B cell (primary cell): ENCODE measurements at regions not wholly inside any gene's neighbourhood (a gene's known extent, or its start where the extent isn't known, plus 50 kb on each side); places are given as distances from the start of the nearest gene placed in this dataset.

Experiments used
- ATAC-seq: fragments of 200-7000 bp; cut with Tn5 transposase; one replicate; pipeline ENCODE4 v1.10.0; 2021; ENCODE audit warnings: low read depth, mild to moderate bottlenecking, moderate number of reproducible peaks, moderate library complexity
- CTCF ChIA-PET: fragments of 350-600 bp; sonication (Branson Sonifier 250); formaldehyde crosslinking; loops from one replicate; lab custom pipeline; 2021; ENCODE audit warnings: antibody characterized with exemption, inconsistent platforms; lab: Charles Lee
- POLR2A ChIA-PET: fragments of 350-600 bp; sonication (Branson Sonifier 250); formaldehyde crosslinking; loops from one replicate; lab custom pipeline; 2021; ENCODE audit warnings: antibody characterized with exemption; lab: Charles Lee
- DNase-seq: peaks from one replicate; pipeline ENCODE4 v3.0.0; 2013
- H2AFZ ChIP-seq: 2 replicates; pipeline ENCODE4 v1.6.1; 2012; ENCODE audit warnings: mild to moderate bottlenecking, low read depth, low read length; ENCODE audit not compliant: insufficient read depth, poor library complexity, severe bottlenecking
- H3K27ac ChIP-seq, 2 donors: 1 replicate in 1 of 2; 2 replicates in 1 of 2; pipeline ENCODE4 v1.5.1; 2012 to 2013; ENCODE audit warnings: low read length in 2 of 2, mild to moderate bottlenecking in 2 of 2, moderate library complexity in 1 of 2
- H3K27me3 ChIP-seq, 4 experiments: fragments of 200-600 bp in 1 of 4; sonication (generic) in 1 of 4; replicated peaks in 1 of 4; 1 replicate in 2 of 4; 2 replicates in 2 of 4; pipeline versions ENCODE4 v1.6.1 to v1.7.0; 2013 to 2016; ENCODE audit warnings: low read length in 3 of 4, mild to moderate bottlenecking in 2 of 4, mixed read lengths in 1 of 4, moderate library complexity in 1 of 4; ENCODE audit not compliant: insufficient read depth in 4 of 4, control insufficient read depth in 3 of 4; ENCODE audit errors: control extremely low read depth in 1 of 4
- H3K36me3 ChIP-seq, 2 experiments: replicated peaks in 1 of 2; 1 replicate in 1 of 2; 2 replicates in 1 of 2; pipeline versions ENCODE4 v1.6.1 to v1.7.1; 2013; ENCODE audit warnings: low read length in 1 of 2; ENCODE audit not compliant: insufficient read depth in 2 of 2, control insufficient read depth in 1 of 2; ENCODE audit errors: control extremely low read depth in 1 of 2, extremely low read depth in 1 of 2
- H3K4me1 ChIP-seq, 2 donors: fragments of 200-600 bp in 1 of 2; sonication (generic) in 1 of 2; 1 replicate in 1 of 2; 2 replicates in 1 of 2; pipeline versions ENCODE4 v1.5.1 to v1.6.1; 2013 to 2017; ENCODE audit warnings: low read length in 2 of 2; ENCODE audit not compliant: control insufficient read depth in 2 of 2, insufficient read depth in 2 of 2
- H3K4me2 ChIP-seq: replicated peaks from 2 replicates; pipeline ENCODE3; 2012; ENCODE audit warnings: mild to moderate bottlenecking, low read depth, low read length; ENCODE audit not compliant: poor library complexity, severe bottlenecking
- H3K4me3 ChIP-seq, 5 experiments: fragments of 200-600 bp in 1 of 5; sonication (generic) in 1 of 5; 1 replicate in 3 of 5; 2 replicates in 2 of 5; pipeline versions ENCODE4 v1.5.1 to v1.7.0; 2011 to 2016; ENCODE audit warnings: low read length in 4 of 5, mild to moderate bottlenecking in 4 of 5, low read depth in 2 of 5, control low read depth in 1 of 5, moderate library complexity in 1 of 5; ENCODE audit not compliant: insufficient read depth in 1 of 5; ENCODE audit errors: control extremely low read depth in 1 of 5, extremely low read depth in 1 of 5
- H3K79me2 ChIP-seq: fragments of 200-600 bp; sonication (generic); one replicate; pipeline ENCODE4 v1.6.0; 2016; ENCODE audit warnings: low read length; ENCODE audit not compliant: control insufficient read depth, insufficient read depth
- H3K9ac ChIP-seq: fragments of 200-600 bp; sonication (generic); 2 replicates; pipeline ENCODE4 v1.6.1; 2017; ENCODE audit warnings: mild to moderate bottlenecking, low read length, moderate library complexity
- H3K9me3 ChIP-seq, 3 donors: one replicate each; pipeline versions ENCODE4 v1.6.1 to v1.7.1; 2013; ENCODE audit warnings: low read length in 2 of 3; ENCODE audit not compliant: control insufficient read depth in 2 of 3, insufficient read depth in 1 of 3; ENCODE audit errors: control extremely low read depth in 1 of 3
- H4K20me1 ChIP-seq: 2 replicates; pipeline ENCODE4 v1.6.0; 2012; ENCODE audit warnings: mild to moderate bottlenecking, low read length; ENCODE audit not compliant: insufficient read depth, control insufficient read depth, poor library complexity, severe bottlenecking
- H3K27ac Mint-ChIP-seq: one replicate; pipeline ENCODE4 v1.8.0; 2021; ENCODE audit warnings: mixed read lengths
- H3K27me3 Mint-ChIP-seq: one replicate; pipeline ENCODE4 v1.8.0; 2021; ENCODE audit warnings: mixed read lengths
- H3K4me1 Mint-ChIP-seq: one replicate; pipeline ENCODE4 v1.8.0; 2021; ENCODE audit warnings: mixed read lengths
- H3K4me3 Mint-ChIP-seq: one replicate; pipeline ENCODE4 v1.8.0; 2021; ENCODE audit warnings: mixed read lengths
- H3K9me3 Mint-ChIP-seq: one replicate; pipeline ENCODE4 v1.8.0; 2022; ENCODE audit warnings: mixed read lengths; ENCODE audit not compliant: insufficient read depth
- CTCF ChIP-seq: fragments of 200-600 bp; IDR thresholded peaks from one replicate; pipeline ENCODE4 v1.8.0; 2022; ENCODE audit warnings: antibody characterized with exemption, mild to moderate bottlenecking
- EZH2 ChIP-seq: IDR thresholded peaks from 2 replicates; pipeline ENCODE4 v1.6.1; 2012; ENCODE audit warnings: borderline replicate concordance, low read depth, mild to moderate bottlenecking, moderate library complexity, low read length; ENCODE audit not compliant: insufficient read depth, poor library complexity, severe bottlenecking
- WGBS: methylation state at CpG from one replicate; pipeline ENCODE4 v1.1.5; 2013; ENCODE audit warnings: missing lambda C conversion rate; ENCODE audit not compliant: insufficient coverage; 5-methylcytosine and 5-hydroxymethylcytosine counted together
- intact Hi-C: fragments of 100-400 bp; cut with micrococcal nuclease; formaldehyde crosslinking; loops from one replicate; pipeline ENCODE4 v1.10.0; 2022

DNA sequence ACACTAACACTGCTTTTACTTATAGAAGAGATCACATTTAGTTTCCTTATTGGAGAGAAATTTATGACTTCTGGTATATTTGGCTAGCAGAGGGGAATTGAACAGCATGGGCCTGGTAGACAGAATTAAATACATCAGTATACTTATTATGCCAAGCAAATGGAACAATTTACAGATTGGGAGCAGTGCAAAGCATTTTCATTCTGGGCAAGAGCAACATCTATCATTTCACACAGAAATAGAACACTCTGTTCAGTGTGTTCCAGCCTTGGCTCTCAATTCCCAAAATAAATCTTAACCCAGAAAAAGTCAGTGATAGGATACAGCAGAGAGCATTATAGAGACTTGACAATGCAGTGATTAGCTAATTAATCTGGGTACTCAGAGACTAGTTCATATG, 604.0 kb upstream of the SLITRK6 start:
- no peak overlapping the region for H3K4me3 ChIP-seq
- no peaks in the 10 kb centered on the region for H4K20me1 ChIP-seq
- H3K9ac ChIP-seq, result no peak overlapping the region
- Mint-ChIP-seq H3K4me3 (no peak overlapping the region), H3K4me1 (no peaks in the 10 kb centered on the region), H3K9me3 (no peaks in the 10 kb centered on the region), H3K27ac (no peak overlapping the region), H3K27me3 (no peaks in the 10 kb centered on the region)
- CTCF ChIA-PET, result no interaction called here
- intact Hi-C loops, result no loop called here
- no peak overlapping the region for H3K27ac ChIP-seq
- no peaks in the 10 kb centered on the region for H3K27me3 ChIP-seq
- no peaks in the 10 kb centered on the region for H3K36me3 ChIP-seq
- H3K79me2 ChIP-seq, result no peaks in the 10 kb centered on the region
- ATAC-seq, result no peak
- POLR2A ChIA-PET, result interaction anchor here (0.7 kb wide), 1 partner anchor 239 kb away, joined by 5 read pairs; no protein-coding TSS in a partner anchor
- H3K4me2 ChIP-seq, result no peak overlapping the region
- TF ChIP-seq EZH2, result no peak
- TF ChIP-seq CTCF, result no peak
- DNase-seq, result no peak
- H3K9me3 ChIP-seq, result no peaks in the 10 kb centered on the region
- H2AFZ ChIP-seq, result no peak overlapping the region
- H3K4me1 ChIP-seq, result no peaks in the 10 kb centered on the region

- Mint-ChIP-seq H3K9me3 (no peaks in the 10 kb centered on the region), H3K4me1 (no peaks in the 10 kb centered on the region), H3K4me3 (no peak overlapping the region), H3K27ac (no peak overlapping the region), H3K27me3 (no peaks in the 10 kb centered on the region)
- Histone ChIP-seq H3K27me3 (no peaks in the 10 kb centered on the region), H4K20me1 (no peaks in the 10 kb centered on the region), H3K27ac (no peak overlapping the region), H3K4me1 (no peaks in the 10 kb centered on the region), H3K4me3 (no peak overlapping the region), H3K36me3 (no peaks in the 10 kb centered on the region), H2AFZ (no peak overlapping the region), H3K9ac (no peak overlapping the region), H3K79me2 (no peaks in the 10 kb centered on the region), H3K4me2 (no peak overlapping the region), H3K9me3 (peaks cover 0 to 10% (median 4%) of the 10 kb centered on the region in 3 donors)
- TF ChIP-seq CTCF (no peak), EZH2 (no peak)
- WGBS, result 74% methylated on average over 7 of the region's 8 CpGs
- ATAC-seq, result no peak
- intact Hi-C loops, result no loop called here
- CTCF ChIA-PET, result no interaction called here
- no peak for DNase-seq
- POLR2A ChIA-PET, result no interaction called here
These were observed 610.4 kb upstream of the SLITRK6 start for GRCh38 chr13:86409466-86410241.
